ENCODE measurements at regions not wholly inside any gene's neighbourhood (a gene's known extent, or its start where the extent isn't known, plus 50 kb on each side); places are given as distances from the start of the nearest gene placed in this dataset.

DNA sequence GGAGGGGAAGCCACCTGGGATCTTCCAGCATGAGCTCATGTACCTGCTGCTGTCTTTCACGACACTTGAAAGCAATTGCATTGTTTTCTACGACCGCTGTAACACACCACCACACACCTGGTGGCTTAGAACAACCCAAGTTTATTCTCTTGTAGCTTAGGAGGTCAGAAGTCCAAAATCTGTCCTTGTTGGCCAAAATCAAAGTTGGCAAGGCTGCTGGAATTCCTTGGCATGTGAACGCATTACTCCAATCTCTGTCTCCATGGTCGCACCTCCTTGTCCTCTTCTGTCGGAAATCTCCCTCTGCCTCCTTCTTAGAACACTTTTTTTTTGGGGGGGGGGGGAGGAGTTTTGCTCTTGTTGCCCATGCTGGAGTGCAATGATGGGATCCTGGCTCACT lies 305.7 kb downstream of the BAMBI start:
- H2AFZ ChIP-seq (replicated peaks), result no peak overlapping the region
- no peak overlapping the region for H3K4me2 ChIP-seq
- Mint-ChIP-seq H3K9me3 (no peaks in the 10 kb centered on the region), H3K27ac (no peak overlapping the region), H3K36me3 (no peaks in the 10 kb centered on the region), H3K4me3 (no peak overlapping the region), H3K27me3 (ENCODE audit: insufficient read depth, low read depth) (peaks cover 9% of the 10 kb centered on the region), H3K4me1 (peaks cover 8% of the 10 kb centered on the region)
- H3K9me3 ChIP-seq (ENCODE audit: low read depth), result no peaks in the 10 kb centered on the region
- no peaks in the 10 kb centered on the region for H3K36me3 ChIP-seq
- H4K20me1 ChIP-seq (ENCODE audit: low read depth), result no peaks in the 10 kb centered on the region
- no peaks in the 10 kb centered on the region for H3K4me1 ChIP-seq
- H3K9ac ChIP-seq, result no peak overlapping the region
- no peaks in the 10 kb centered on the region for H3K79me2 ChIP-seq (ENCODE audit: low read depth)
- H3F3A ChIP-seq (ENCODE audit: low read depth), result no peaks in the 10 kb centered on the region
- no peak for DNase-seq (ENCODE audit: low spot score)
- no peaks in the 10 kb centered on the region for H3K27me3 ChIP-seq
- no peak overlapping the region for H3K27ac ChIP-seq
- TF ChIP-seq EZH2 (IDR thresholded peaks at IDR 0.05), result no peak
- TF ChIP-seq, protein P1, sequence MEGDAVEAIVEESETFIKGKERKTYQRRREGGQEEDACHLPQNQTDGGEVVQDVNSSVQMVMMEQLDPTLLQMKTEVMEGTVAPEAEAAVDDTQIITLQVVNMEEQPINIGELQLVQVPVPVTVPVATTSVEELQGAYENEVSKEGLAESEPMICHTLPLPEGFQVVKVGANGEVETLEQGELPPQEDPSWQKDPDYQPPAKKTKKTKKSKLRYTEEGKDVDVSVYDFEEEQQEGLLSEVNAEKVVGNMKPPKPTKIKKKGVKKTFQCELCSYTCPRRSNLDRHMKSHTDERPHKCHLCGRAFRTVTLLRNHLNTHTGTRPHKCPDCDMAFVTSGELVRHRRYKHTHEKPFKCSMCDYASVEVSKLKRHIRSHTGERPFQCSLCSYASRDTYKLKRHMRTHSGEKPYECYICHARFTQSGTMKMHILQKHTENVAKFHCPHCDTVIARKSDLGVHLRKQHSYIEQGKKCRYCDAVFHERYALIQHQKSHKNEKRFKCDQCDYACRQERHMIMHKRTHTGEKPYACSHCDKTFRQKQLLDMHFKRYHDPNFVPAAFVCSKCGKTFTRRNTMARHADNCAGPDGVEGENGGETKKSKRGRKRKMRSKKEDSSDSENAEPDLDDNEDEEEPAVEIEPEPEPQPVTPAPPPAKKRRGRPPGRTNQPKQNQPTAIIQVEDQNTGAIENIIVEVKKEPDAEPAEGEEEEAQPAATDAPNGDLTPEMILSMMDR (IDR thresholded peaks at IDR 0.05), result no peak
- no peak for TF ChIP-seq EZH2phosphoT487 (IDR thresholded peaks at IDR 0.05)
- H3K4me3 ChIP-seq, result no peak overlapping the region

DNA sequence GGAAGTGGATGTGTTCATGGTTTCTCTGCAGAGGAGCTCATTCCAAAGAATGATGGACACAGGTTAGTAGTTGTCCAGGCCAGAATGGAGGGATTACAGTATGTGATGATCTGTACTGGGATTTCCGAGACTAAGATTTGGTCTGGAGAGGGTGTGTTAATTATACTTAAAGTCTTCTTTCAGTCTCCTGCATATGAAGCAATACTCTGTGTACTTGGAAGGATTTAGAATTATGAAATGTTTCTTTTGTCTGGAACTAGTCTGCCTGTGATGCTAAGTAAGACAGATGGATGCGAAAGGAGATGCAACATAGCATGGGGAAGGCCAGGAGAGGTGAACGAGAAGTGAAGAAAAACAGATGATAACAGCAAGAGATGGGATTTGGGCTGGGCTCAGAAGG lies 305.1 kb upstream of the LYZL1 start:
- H3K9me3 Mint-ChIP-seq, result no peaks in the 10 kb centered on the region

DNA sequence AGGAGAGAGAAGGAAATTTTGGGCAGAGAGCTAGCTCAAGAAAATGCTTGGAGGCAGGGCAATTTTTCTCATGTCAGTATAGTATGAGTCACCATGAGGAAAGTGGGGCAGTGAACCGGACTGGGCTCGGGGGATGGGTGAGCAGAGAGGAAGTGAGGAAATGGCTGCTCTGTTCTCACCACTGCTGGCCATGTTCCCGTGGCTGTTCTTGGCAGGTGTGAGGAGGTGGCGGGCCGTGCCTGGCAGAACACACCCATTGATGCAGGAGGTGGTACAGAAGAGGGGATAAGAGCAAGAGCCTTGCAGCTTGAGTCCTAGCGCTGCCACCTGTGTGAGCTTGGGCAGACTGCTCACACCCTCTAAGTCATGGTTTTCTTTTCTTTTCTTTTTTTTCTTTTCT lies 304.4 kb upstream of the LYZL1 start:
- Mint-ChIP-seq H3K36me3 (no peaks in the 10 kb centered on the region), H3K27me3 (ENCODE audit: insufficient read depth, low read depth) (peaks cover 13% of the 10 kb centered on the region), H3K4me1 (peaks cover 8% of the 10 kb centered on the region), H3K27ac (no peak overlapping the region), H3K9me3 (no peaks in the 10 kb centered on the region), H3K4me3 (no peak overlapping the region)
- no peak overlapping the region for H2AFZ ChIP-seq (replicated peaks)
- no peaks in the 10 kb centered on the region for H3K9me3 ChIP-seq (ENCODE audit: low read depth)
- no peak overlapping the region for H3K27ac ChIP-seq
- TF ChIP-seq EZH2 (IDR thresholded peaks at IDR 0.05), result no peak
- TF ChIP-seq EZH2phosphoT487 (IDR thresholded peaks at IDR 0.05), result no peak
- TF ChIP-seq, protein P1 (IDR thresholded peaks at IDR 0.05), result no peak
- H3K4me1 ChIP-seq, result no peaks in the 10 kb centered on the region
- H3K9ac ChIP-seq, result no peak overlapping the region
- no peak for DNase-seq (ENCODE audit: low spot score)
- no peaks in the 10 kb centered on the region for H3K36me3 ChIP-seq
- H4K20me1 ChIP-seq (ENCODE audit: low read depth), result no peaks in the 10 kb centered on the region
- H3K4me2 ChIP-seq, result no peak overlapping the region
- H3K79me2 ChIP-seq (ENCODE audit: low read depth), result no peaks in the 10 kb centered on the region
- no peaks in the 10 kb centered on the region for H3K27me3 ChIP-seq
- no peak overlapping the region for H3K4me3 ChIP-seq
- H3F3A ChIP-seq (ENCODE audit: low read depth), result no peaks in the 10 kb centered on the region

More for the DNA sequence above, 305.1 kb upstream of the LYZL1 start:
- no peaks in the 10 kb centered on the region for H3K36me3 ChIP-seq
- peaks cover 10% of the 10 kb centered on the region for H3K27me3 Mint-ChIP-seq (ENCODE audit: insufficient read depth, low read depth)
- peaks cover 8% of the 10 kb centered on the region for H3K4me1 Mint-ChIP-seq
- H3K27ac Mint-ChIP-seq, result no peak overlapping the region
- no peak overlapping the region for H3K9ac ChIP-seq
- no peaks in the 10 kb centered on the region for H3K27me3 ChIP-seq
- H4K20me1 ChIP-seq (ENCODE audit: low read depth), result no peaks in the 10 kb centered on the region
- H3K79me2 ChIP-seq (ENCODE audit: low read depth), result no peaks in the 10 kb centered on the region
- TF ChIP-seq, protein P1 (IDR thresholded peaks at IDR 0.05), result no peak
- TF ChIP-seq EZH2phosphoT487 (IDR thresholded peaks at IDR 0.05) (no peak), EZH2 (IDR thresholded peaks at IDR 0.05) (no peak)
- H3K4me1 ChIP-seq, result no peaks in the 10 kb centered on the region
- H3K4me3 Mint-ChIP-seq, result no peak overlapping the region
- H3K4me3 ChIP-seq, result no peak overlapping the region
- DNase-seq (ENCODE audit: low spot score), result no peak
- H3K9me3 ChIP-seq (ENCODE audit: low read depth), result no peaks in the 10 kb centered on the region
- H3F3A ChIP-seq (ENCODE audit: low read depth), result no peaks in the 10 kb centered on the region
- no peaks in the 10 kb centered on the region for H3K36me3 Mint-ChIP-seq
- H3K4me2 ChIP-seq, result no peak overlapping the region
- H3K27ac ChIP-seq, result no peak overlapping the region
- no peak overlapping the region for H2AFZ ChIP-seq (replicated peaks)

Data from neural progenitor cell (in vitro differentiated cells).